ENCODE measurements at regions not wholly inside any gene's neighbourhood (a gene's known extent, or its start where the extent isn't known, plus 50 kb on each side); places are given as distances from the start of the nearest gene placed in this dataset.

DNA sequence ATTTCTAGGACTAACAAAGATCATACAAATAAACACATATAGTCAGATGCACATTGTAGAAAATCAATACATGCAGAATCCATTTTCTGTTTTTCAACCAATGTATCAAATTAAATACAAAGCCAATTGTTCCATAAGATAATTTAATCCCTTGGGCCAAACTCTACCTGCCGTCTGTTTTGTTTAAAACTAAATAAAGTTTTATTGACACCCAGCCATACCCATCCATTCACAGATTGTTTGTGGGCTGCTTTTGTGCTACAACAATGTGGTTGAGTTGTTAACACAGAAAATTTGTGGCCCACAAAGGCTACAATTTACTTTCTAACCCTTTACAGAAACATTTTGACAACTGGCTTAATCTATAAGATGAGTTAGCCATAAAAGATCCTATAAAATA, 484.0 kb upstream of the ID2 start:
- no peak for TF ChIP-seq CTCF (IDR thresholded peaks at IDR 0.05; ENCODE audit: control insufficient read depth, extremely low read depth, insufficient read depth)
- DNase-seq (ENCODE audit: low read depth) = no peak
- H3K4me3 ChIP-seq (ENCODE audit: low read depth, low read length) = no peak overlapping the region

- no peak for TF ChIP-seq CTCF (IDR thresholded peaks at IDR 0.05; ENCODE audit: control insufficient read depth, extremely low read depth, insufficient read depth)
- no peak overlapping the region for H3K4me3 ChIP-seq (ENCODE audit: low read depth, low read length)
Observed at GRCh38 chr2:8198766-8199382, 483.0 kb upstream of the ID2 start.

GRCh38 chr2:8202132-8202531, 479.7 kb upstream of the ID2 start:
- no peak for DNase-seq (ENCODE audit: low read depth)
- H3K4me3 ChIP-seq (ENCODE audit: low read depth, low read length) = no peak overlapping the region
- no peak for TF ChIP-seq CTCF (IDR thresholded peaks at IDR 0.05; ENCODE audit: control insufficient read depth, extremely low read depth, insufficient read depth)

More at GRCh38 chr2:8198766-8199382, 483.0 kb upstream of the ID2 start:
- DNase-seq (ENCODE audit: low read depth) = no peak

DNA sequence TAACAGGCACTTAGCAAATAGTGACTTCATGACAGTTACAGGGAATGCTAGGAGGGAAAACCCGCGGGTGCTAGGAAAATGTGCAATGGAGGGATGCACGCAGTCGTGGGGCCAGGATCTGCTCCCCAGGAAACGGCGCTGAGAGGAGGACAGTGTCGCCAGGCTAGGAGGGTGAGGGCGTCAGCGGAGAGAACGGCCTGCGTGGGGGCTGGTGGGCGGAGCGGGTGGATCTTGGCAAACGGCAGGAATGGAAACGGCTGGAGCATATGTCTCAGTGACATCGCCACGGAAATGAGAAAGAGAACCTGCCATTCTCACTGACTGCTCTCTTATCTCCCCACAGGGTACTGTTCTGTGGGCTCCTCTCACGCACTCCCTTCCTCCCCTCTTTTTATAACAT, 478.5 kb upstream of the ID2 start:
- H3K4me3 ChIP-seq (ENCODE audit: low read depth, low read length) = no peak overlapping the region
- no peak for TF ChIP-seq CTCF (IDR thresholded peaks at IDR 0.05; ENCODE audit: control insufficient read depth, extremely low read depth, insufficient read depth)
- DNase-seq (ENCODE audit: low read depth) = no peak

- TF ChIP-seq CTCF (IDR thresholded peaks at IDR 0.05; ENCODE audit: control insufficient read depth, extremely low read depth, insufficient read depth) = no peak
- DNase-seq (ENCODE audit: low read depth) = no peak
- H3K4me3 ChIP-seq (ENCODE audit: low read depth, low read length) = no peak overlapping the region
Observed at GRCh38 chr2:8204711-8205110, 477.1 kb upstream of the ID2 start.

DNA sequence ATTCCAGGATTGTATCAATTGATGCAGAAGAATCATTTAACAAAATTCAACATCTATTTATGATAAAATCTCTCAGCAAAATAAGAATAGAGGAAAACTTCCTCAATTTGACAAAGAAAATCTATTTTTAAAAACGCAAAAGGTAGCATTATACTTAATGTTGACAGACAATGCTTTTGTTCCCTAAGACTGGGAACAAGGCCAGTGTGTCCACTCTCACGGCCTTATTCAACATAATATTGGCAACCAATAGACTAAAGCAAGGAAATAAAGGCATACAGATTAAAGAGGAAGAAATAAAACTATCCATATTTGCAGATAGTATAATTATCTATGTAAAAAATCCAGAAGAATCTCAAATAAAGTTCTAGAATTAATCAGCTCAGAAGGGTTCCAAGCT, 472.4 kb upstream of the ID2 start:
- H3K4me3 ChIP-seq (ENCODE audit: low read depth, low read length) = no peak overlapping the region
- no peak for DNase-seq (ENCODE audit: low read depth)
- no peak for TF ChIP-seq CTCF (IDR thresholded peaks at IDR 0.05; ENCODE audit: control insufficient read depth, extremely low read depth, insufficient read depth)

DNA sequence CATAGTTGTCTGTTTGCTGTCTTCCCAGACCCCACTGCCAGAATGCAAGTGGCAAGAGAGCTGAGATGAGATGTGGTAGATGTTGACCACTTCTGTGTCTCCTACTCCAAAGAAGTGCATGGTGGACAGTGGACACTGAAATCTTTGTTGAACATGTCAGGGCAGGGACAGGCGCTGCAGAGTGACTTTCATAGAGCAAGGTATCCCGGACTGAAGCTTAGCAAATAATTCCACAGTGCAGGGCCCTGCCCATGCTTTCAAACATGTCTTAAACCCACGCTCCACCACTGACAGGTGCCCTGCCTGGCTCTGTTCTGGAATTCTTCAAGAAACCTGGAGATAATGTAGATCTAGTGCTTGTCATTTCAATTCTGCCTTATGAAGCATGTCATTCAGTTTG, 470.5 kb upstream of the ID2 start:
- no peak for TF ChIP-seq CTCF (IDR thresholded peaks at IDR 0.05; ENCODE audit: control insufficient read depth, extremely low read depth, insufficient read depth)
- H3K4me3 ChIP-seq (ENCODE audit: low read depth, low read length) = no peak overlapping the region
- no peak for DNase-seq (ENCODE audit: low read depth)
